ENCODE measurements at regions not wholly inside any gene's neighbourhood (a gene's known extent, or its start where the extent isn't known, plus 50 kb on each side); places are given as distances from the start of the nearest gene placed in this dataset.

- ATAC-seq (no peak), DNase-seq (ENCODE audit: low read depth, low spot score) (no peak)
- Histone ChIP-seq H3K27ac (ENCODE audit: low read depth, low read length) (no peak overlapping the region), H3K4me1 (ENCODE audit: control insufficient read depth in 1 of 2, insufficient read depth in 2 of 2, low read length in 2 of 2) (no peaks in the 10 kb centered on the region), H3K9ac (ENCODE audit: low read length) (no peak overlapping the region), H4K20me1 (ENCODE audit: insufficient read depth) (no peaks in the 10 kb centered on the region), H3K27me3 (ENCODE audit: insufficient read depth, low read length) (no peaks in the 10 kb centered on the region), H3K9me3 (ENCODE audit: control insufficient read depth in 1 of 2, insufficient read depth in 1 of 2, low read depth in 1 of 2, low read length in 2 of 2) (no peaks in the 10 kb centered on the region), H3K4me3 (replicated peaks in 1 of 2; ENCODE audit: low read depth in 1 of 2, low read length in 2 of 2) (no peak overlapping the region), H3K4me2 (ENCODE audit: low read length) (no peak overlapping the region), H2AFZ (ENCODE audit: low read depth, low read length, poor library complexity, severe bottlenecking) (no peak overlapping the region), H3K79me2 (ENCODE audit: insufficient read depth, low read length) (no peaks in the 10 kb centered on the region), H3K9me2 (ENCODE audit: insufficient read depth) (0 out of 2 replicates have a peak, but pooled peaks cover 4% of the 10 kb centered on the region), H3K36me3 (ENCODE audit: control insufficient read depth in 1 of 2, insufficient read depth in 2 of 2, low read length in 2 of 2) (no peaks in the 10 kb centered on the region)
- BruUV-seq (replicated peaks) = no TSS peak
- ChIA-PET POLR2A (no interaction called here), RAD21 (ENCODE audit: low non-redundant PET in 1 of 2, low total read pairs in 2 of 2, uncharacterized antibody in 2 of 2, unreplicated experiment in 2 of 2) (no interaction called here), CTCF (no interaction called here)
- TF ChIP-seq ZFX (IDR thresholded peaks at IDR 0.05) = no peak
- TF ChIP-seq SIN3A (IDR thresholded peaks at IDR 0.05; ENCODE audit: low read depth) = no peak
- no peak for TF ChIP-seq RAD21 (IDR thresholded peaks at IDR 0.05; ENCODE audit: low read depth)
- TF ChIP-seq ELF1 (IDR thresholded peaks at IDR 0.05; ENCODE audit: borderline replicate concordance, low read depth) = no peak
- no peak for TF ChIP-seq ATF3 (IDR thresholded peaks at IDR 0.05)
- no peak for TF ChIP-seq SP1 (IDR thresholded peaks at IDR 0.05; ENCODE audit: low read depth)
- TF ChIP-seq MAX (IDR thresholded peaks at IDR 0.05) = no peak
- TF ChIP-seq CTCF (IDR thresholded peaks at IDR 0.05 in 2 of 3, conservative IDR thresholded peaks at IDR 0.05 in 1 of 3; ENCODE audit: borderline replicate concordance in 1 of 3, insufficient read depth in 1 of 3, low read depth in 2 of 3, low read length in 2 of 3) = no peak
- no peak for TF ChIP-seq POLR2A (IDR thresholded peaks at IDR 0.05; ENCODE audit: borderline replicate concordance, extremely low read depth, insufficient read depth, insufficient read length)
- TF ChIP-seq ZBTB33 (IDR thresholded peaks at IDR 0.05; ENCODE audit: extremely low read depth, insufficient replicate concordance, low read length) = no peak
- no peak for TF ChIP-seq EZH2 (IDR thresholded peaks at IDR 0.05)
- TF ChIP-seq CBX3 (IDR thresholded peaks at IDR 0.05; ENCODE audit: low read depth) = no peak
- no peak for TF ChIP-seq TCF7L2 (IDR thresholded peaks at IDR 0.05; ENCODE audit: borderline replicate concordance, extremely low read depth, insufficient read depth, insufficient read length)
- TF ChIP-seq REST (IDR thresholded peaks at IDR 0.05; ENCODE audit: low read depth) = no peak
- TF ChIP-seq CEBPB (IDR thresholded peaks at IDR 0.05; ENCODE audit: low read depth) = no peak
- intact Hi-C loops (cut with micrococcal nuclease) = no loop called here
Measured at GRCh38 chr20:11502061-11502460, 415.6 kb upstream of the BTBD3 start.
